SHP77 treated with DMSO at 0.1 percent for 48 hours (cell line): ENCODE measurements at regions not wholly inside any gene's neighbourhood (a gene's known extent, or its start where the extent isn't known, plus 50 kb on each side); places are given as distances from the start of the nearest gene placed in this dataset.
"Not testable (repeated sequence)": the region's sequence is repeated elsewhere in the genome, so short reads cannot be mapped to it uniquely, and the experiment has no call there.

Experiments used
- DNase-seq: peaks from one replicate; lab custom pipeline; 2025; lab: John Stamatoyannopoulos, UW

GRCh38 chr2:129912066-129912820, 67.2 kb upstream of the RAB6C start:
- no peak for DNase-seq

DNA sequence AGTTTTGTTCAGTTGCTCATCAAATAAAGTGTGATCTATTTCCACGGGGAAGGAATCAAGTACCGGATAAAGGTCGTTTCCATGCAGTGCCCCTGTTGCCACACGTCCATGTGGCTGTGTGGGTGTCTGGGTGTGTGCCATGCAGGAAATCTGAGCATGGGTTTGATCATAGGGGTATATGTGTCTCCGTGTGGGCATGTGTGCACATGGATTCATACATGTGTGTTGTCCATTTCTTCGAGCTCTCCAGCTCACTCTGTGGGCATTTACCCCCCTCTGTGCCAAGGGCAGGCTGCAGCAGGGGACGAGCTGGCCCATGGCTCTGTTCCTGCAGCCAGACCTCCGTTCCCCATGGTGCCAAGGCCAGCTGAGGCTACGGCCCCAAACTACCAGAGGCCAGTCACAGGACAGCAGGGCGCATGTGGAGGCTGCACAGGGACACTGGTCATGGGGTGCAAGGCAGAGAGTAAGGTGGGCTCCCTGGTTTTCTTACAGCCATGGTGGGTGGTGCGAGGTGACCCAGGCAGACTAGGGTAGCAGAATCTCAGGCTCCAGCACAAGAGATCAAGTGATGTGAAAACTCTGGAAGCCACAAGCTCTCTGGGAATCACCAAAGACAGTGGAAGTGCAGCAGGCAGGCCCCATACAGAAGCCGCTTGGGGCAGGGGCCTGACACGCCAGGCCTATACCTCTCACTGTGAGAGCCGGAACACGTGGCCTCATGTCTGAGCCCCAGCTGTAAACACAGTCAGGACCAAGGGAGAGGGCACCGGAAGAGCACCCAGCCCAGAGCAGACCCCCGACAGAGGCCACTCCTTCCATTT, 66.4 kb upstream of the RAB6C start:
- DNase-seq, result no peak

DNA sequence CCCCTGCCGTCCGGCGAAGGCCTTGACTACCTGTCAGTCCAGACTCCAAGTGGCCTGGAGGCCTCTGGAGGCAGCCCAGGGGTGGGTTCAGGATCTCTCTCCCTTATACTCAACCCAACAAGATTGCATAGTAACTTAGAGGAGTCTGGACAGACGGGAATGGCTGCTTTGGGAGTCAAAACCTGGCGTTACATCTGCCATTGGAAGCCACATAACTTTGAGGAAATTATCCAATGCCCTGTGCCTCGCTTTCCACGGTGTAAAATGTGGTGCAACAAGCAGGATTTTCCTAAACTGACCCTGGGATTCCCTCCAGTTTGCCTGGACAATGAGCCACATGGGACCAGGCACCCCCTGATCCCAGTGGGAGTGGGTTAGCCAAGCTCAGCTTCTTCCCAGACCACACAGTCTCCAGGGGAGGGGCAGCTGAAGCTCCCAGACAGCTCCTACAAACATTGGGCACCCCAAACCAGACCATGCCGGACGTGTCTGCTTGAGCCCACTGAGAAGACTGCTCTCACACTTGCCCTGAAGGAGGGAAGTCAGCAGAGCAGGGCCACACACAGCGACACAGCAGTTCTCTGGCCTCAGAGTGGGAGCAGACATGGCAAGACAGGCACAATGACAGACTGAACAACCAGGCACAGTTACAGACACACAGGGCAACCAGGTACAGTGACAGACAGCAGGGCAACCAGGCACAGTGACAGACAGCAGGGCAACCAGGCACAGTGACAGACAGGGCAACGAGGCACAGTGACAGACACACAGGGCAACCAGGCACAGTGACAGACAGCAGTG, 65.6 kb upstream of the RAB6C start:
- no peak for DNase-seq

DNA sequence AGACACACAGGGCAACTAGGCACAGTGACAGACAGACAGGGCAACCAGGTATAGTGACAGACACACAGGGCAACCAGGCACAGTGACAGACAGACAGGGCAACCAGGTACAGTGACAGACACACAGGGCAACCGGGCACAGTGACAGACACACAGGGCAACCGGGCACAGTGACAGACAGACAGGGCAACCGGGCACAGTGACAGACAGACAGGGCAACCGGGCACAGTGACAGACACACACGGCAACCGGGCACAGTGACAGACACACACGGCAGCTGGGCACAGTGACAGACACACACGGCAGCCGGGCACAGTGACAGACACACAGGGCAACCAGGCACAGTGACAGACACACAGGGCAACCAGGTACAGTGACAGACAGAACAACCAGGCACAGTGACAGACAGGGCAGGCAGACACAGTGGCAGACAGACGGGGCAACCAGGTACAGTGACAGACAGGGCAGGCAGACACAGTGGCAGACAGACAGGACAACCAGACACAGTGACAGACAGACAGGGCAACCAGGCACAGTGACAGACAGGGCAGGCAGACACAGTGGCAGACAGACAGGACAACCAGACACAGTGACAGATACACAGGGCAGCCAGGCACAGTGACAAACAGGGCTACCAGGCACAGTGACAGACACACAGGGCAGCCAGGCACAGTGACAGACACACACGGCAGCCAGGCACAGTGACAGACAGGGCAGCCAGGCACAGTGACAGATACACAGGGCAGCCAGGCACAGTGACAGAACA, 64.7 kb upstream of the RAB6C start:
- DNase-seq, result no peak

DNA sequence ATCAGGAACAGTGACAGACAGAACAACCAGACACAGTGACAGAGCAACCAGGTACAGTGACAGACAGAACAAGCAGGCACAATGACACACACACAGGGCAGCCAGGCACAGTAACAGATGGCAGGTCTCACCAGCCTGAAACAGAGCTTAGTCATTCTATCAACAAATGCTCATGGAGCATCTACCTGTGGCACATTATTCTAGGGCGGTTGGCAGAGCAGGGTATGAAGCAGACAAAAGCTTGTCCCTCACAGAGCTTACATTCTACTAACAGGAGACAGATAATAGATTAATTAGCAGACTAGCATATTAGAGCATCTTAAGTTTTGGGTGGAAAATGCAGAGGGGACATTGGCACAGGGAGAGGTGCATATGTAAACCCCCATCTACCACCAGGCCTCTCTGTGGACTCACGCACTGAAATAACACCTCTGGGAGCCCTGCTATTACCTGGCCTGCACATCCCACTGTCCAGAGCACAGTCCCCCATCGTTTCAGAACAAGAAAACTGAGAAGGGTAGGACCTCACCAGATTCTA, 64.1 kb upstream of the RAB6C start:
- no peak for DNase-seq

GRCh38 chr2:129918604-129919003, 60.9 kb upstream of the RAB6C start:
- DNase-seq, result no peak

DNA sequence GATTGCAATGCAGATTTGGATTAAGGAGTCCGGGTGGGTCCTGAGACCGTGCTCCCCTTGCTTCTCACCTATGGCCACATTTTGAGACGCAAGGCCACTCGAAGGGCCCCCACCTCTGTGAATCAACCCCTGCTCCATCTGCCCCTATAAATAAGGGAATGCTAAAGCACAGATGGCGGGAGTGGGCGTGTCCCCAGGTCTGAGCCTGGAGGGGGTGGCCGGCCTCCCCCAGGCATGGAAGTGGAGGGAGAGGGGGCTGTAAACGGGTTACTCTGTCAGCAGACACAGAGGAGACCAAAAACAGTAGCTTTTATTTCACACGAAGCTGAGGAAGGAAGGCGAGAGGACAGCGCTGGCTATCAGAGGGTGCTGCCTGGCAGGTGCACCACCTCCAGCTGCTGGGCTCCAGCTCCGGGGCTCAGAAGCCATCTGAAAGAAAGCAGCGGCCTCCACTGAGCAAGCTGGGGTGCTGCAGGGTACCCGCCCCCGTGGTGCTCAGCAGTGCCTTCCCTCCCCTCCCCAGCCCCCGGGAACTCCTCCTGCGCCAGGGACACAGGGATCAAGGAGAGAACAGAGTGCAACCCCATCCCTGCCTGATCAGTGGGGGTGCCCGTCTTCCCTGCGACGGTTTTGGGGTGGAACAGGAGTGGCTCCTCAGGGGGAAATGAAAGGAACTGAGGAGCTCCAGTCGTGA, 56.7 kb upstream of the RAB6C start:
- peak; percentile 14 for DNase-seq

DNA sequence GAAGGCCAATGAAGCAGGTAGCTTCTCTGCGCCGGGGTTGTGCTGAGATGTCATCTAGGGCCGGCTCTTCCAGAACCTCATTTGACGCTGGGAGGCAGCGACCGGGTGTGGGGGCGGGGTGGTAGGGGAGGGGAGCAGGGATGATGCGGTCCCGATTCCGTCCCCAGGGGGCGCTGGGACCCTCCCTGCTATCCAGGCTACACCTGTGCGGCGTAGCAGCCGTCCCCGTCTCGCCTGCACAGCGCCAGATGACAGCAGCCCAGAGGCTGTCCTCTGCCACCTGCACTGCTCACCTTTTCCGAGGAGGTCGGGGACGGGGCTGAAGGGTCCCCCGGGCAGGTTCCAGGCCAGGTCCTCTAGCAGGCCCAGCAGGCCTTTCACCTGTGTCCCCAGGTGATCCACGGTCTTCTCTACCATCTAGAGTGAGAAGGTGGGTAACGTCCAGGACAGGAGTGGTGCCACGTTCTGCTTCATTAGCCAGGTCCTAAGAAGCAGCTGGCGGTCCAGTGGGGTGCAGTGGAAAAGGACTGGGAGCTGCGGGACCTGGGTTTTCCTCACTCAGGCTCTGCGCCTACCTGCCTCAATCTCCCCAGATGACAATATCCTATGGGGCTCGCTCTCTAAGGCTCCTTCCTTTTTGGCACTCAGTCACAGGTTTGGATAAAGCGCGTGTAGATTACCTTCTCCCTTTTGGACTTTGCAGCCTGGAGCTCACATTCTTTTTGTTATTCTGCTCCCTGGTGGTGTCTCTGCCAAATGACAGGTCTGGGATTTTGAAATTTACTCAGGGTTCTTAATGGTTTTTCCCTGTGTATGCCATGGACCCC, 56.0 kb upstream of the RAB6C start:
- DNase-seq, result peak; percentile 25

DNA sequence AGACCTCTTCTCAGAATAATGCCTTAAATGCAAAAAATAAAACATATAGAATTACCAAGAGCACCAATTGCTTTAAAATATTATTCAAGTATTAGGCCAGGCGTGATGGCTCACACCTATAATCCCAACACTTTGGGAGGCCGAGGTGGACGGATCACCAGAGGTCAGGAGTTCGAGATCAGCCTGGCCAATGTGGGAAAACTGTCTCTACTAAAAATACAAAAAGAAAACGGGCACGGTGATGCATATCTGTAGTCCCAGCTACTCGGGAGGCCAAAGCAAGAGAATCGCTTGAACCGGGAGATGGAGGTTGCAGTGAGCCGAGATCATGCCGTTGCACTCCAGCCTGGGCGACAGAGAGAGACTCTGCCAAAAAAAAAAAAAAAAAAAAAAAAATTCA, 55.4 kb upstream of the RAB6C start:
- not testable (repeated sequence) for DNase-seq

DNA sequence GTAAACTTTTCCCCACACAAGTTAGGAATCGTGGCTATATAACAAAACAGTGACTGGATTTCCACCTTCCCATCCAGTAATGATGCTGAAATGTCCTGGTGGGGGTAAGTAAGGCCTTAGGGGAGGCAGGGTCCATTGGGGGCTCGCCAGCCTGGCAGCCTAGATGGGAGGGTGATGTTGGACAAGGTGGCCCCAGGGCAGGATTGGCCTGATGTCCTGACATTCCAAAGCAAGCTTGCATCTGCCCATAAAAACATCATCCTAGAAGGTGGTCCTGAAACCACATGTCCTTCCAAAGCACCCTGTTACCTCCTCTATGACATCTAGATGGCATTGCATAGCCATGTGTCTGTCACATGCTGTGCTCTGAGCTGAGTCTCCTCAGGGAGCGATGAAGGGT, 54.1 kb upstream of the RAB6C start:
- no peak for DNase-seq

GRCh38 chr2:129927696-129928095, 51.8 kb upstream of the RAB6C start:
- no peak for DNase-seq

GRCh38 chr2:129929321-129930290, 49.9 kb upstream of the RAB6C start:
- no peak for DNase-seq
